ENCODE measurements at regions not wholly inside any gene's neighbourhood (a gene's known extent, or its start where the extent isn't known, plus 50 kb on each side); places are given as distances from the start of the nearest gene placed in this dataset.
"Not testable (repeated sequence)": the region's sequence is repeated elsewhere in the genome, so short reads cannot be mapped to it uniquely, and the experiment has no call there.

DNA sequence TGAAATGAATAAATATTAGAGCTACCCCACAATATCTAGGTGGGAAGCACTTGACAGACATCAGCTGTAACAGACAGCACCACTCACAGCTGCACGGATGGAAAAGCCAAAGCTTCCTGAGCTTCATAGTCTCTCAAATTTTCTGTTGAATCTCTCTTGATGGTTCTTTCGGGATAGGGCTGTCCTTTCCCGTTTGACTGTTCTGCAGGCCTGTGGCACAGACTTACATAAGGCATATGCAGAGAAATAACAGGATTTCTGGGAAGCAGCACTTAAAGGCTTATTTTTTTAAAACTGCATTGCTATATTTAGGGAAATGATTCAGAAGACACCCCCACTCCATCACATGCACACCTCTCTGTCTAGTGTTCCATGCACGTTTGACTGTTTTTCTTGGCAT lies 77.5 kb downstream of the ZNF648 start:
- ChIA-PET CTCF (interaction anchor here (1.0 kb wide), 1 partner anchor 50 kb away, joined by 3 read pairs; no protein-coding TSS in a partner anchor), POLR2A (no interaction called here)
- TF ChIP-seq, protein P1, sequence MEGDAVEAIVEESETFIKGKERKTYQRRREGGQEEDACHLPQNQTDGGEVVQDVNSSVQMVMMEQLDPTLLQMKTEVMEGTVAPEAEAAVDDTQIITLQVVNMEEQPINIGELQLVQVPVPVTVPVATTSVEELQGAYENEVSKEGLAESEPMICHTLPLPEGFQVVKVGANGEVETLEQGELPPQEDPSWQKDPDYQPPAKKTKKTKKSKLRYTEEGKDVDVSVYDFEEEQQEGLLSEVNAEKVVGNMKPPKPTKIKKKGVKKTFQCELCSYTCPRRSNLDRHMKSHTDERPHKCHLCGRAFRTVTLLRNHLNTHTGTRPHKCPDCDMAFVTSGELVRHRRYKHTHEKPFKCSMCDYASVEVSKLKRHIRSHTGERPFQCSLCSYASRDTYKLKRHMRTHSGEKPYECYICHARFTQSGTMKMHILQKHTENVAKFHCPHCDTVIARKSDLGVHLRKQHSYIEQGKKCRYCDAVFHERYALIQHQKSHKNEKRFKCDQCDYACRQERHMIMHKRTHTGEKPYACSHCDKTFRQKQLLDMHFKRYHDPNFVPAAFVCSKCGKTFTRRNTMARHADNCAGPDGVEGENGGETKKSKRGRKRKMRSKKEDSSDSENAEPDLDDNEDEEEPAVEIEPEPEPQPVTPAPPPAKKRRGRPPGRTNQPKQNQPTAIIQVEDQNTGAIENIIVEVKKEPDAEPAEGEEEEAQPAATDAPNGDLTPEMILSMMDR (IDR thresholded peaks at IDR 0.05; ENCODE audit: control extremely low read depth, extremely low read depth, low read depth, missing control alignments): no peak
- no peak for DNase-seq (ENCODE audit: extremely low spot score)

DNA sequence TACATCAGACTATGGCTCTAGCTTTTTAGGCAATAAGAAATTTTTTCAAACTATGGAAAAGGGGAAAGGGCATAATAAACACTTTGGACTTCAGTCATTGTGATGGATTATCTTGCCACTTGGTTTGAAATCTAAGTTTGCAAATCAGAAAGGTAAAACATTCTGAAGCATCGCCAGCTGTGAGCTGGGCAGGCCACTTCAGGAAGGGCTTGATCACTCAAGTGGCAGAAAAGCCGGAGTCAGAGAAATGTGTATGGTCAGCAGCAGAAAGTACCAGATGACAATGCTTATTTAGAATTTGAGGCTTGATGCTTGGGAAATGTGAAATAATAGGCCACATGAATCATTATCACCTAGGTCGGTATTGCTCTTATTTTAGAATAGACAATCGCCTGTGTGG lies 79.7 kb downstream of the ZNF648 start:
- TF ChIP-seq, protein P1 (IDR thresholded peaks at IDR 0.05; ENCODE audit: control extremely low read depth, extremely low read depth, low read depth, missing control alignments): no peak
- ChIA-PET CTCF (interaction anchor here (2.0 kb wide), 1 partner anchor 10 kb away, joined by 5 read pairs; no protein-coding TSS in a partner anchor), POLR2A (no interaction called here)
- no peak for DNase-seq (ENCODE audit: extremely low spot score)

DNA sequence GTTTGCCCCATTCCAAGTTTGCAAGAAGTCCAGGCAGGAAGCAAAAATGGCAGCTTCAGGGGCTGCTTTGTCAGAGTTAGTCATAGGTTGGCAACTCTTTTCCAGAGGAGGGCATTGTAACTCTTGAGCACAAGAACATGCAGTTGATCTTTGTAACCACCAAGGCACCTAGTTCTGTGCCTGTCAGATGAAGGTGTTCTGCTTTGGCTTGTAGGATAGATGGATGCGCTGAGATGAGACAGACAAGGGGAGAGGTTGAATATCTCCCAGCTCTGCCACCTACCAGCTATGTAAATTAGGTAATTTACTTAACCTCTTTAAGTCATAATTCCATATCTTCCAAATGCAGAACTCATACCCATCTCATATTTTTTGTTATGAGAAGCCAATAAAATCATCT lies 89.3 kb downstream of the ZNF648 start:
- POLR2A ChIA-PET: no interaction called here
- TF ChIP-seq, protein P1 (IDR thresholded peaks at IDR 0.05; ENCODE audit: control extremely low read depth, extremely low read depth, low read depth, missing control alignments): no peak
- CTCF ChIA-PET: interaction anchor here (1.5 kb wide), 2 partner anchors 11 to 82 kb away, joined by 3 to 5 read pairs; no protein-coding TSS in a partner anchor
- no peak for DNase-seq (ENCODE audit: extremely low spot score)

DNA sequence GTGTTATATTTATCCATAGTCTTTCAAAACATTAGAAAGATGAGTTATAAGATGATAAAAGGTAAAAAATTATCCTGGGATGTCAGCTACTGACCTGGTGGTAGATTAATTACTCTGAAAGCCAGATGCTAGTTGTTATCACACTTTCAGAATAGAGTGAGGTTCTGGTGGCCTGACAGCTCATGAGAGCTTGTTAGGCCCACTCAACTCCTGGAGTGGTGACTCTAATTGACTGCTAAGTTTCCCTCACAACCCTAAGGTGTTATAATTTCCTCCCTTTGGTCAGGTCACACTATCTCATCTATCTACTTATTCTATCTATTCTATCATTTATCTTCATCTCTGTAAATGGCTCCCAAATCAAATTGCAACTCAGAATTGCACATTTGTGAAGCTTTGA lies 90.1 kb downstream of the ZNF648 start:
- CTCF ChIA-PET: interaction anchor here (0.7 to 1.0 kb wide), 3 partner anchors 34 to 98 kb away, joined by 3 read pairs; no protein-coding TSS in a partner anchor
- POLR2A ChIA-PET: no interaction called here
- TF ChIP-seq, protein P1 (IDR thresholded peaks at IDR 0.05; ENCODE audit: control extremely low read depth, extremely low read depth, low read depth, missing control alignments): no peak
- DNase-seq (ENCODE audit: extremely low spot score): no peak

DNA sequence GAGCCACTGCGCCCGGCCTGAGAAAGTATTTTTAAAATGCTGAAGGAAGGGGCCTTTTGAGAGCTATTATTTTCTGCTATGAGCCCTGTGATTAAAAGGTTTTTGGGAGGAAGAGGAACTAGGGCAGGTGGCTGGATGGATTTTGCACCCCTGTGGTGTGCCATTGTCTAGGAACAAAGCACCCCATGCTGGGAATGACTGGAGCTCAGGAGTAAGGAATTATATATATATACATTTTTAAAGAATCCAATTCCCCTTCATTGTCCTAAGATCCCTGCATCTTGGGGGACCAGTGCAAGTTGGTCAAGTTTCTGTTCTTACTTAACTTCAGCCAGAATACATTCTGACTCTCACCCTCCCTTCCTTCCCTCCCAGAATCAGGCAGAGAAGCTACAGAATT lies 91.6 kb downstream of the ZNF648 start:
- TF ChIP-seq, protein P1 (IDR thresholded peaks at IDR 0.05; ENCODE audit: control extremely low read depth, extremely low read depth, low read depth, missing control alignments): no peak
- ChIA-PET CTCF (interaction anchor here (1.2 to 1.5 kb wide), 4 partner anchors 9 to 85 kb away, joined by 3 to 6 read pairs (median 4); no protein-coding TSS in a partner anchor), POLR2A (no interaction called here)
- no peak for DNase-seq (ENCODE audit: extremely low spot score)

DNA sequence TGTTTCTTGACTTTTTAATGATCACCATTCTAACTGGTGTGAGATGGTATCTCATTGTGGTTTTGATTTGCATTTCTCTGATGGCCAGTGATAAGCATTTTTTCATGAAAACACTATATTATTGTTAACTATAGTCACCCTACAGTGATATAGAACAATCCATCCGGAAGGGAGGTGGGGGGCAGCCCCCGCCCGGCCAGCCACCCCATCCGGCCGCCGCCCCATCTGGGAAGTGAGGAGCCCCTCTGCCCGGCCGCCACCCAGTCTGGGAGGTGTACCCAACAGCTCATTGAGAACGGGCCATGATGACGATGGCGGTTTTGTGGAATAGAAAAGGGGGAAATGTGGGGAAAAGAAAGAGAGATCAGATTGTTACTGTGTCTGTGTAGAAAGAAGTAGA lies 106.8 kb downstream of the ZNF648 start:
- POLR2A ChIA-PET; CTCF ChIA-PET; DNase-seq (ENCODE audit: extremely low spot score): not testable (repeated sequence)

DNA sequence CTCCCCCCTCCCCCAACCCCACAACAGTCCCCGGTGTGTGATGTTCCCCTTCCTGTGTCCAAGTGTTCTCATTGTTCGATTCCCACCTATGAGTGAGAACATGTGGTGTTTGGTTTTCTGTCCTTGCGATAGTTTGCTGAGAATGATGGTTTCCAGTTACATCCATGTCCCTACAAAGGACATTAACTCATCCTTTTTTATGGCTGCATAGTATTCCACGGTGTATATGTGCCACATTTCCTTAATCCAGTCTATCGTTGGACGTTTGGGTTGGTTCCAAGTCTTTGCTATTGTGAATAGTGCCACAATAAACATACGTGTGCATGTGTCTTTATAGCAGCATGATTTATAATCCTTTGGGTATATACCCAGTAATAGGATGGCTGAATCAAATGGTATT lies 107.3 kb downstream of the ZNF648 start:
- POLR2A ChIA-PET; CTCF ChIA-PET; DNase-seq (ENCODE audit: extremely low spot score): not testable (repeated sequence)

DNA sequence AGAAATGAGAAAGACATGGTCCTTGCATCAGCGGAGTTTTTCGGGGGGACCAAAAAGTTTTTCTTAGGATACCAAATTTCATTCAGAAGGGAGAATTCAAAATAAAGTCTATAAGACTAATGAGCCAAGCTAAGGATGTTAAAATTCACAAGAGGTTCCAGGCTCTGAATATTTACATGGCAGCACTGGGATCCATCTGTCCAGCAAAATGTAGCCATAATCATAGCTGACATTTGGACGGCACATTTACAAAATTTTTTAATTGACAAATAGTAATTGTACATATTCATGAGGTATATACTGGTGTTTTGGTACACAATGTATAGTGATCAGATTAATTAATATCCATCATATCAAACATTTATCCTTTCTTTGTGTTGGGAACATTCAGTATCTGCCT lies 107.9 kb downstream of the ZNF648 start:
- ChIA-PET CTCF (no interaction called here), POLR2A (no interaction called here)

More for the DNA sequence above, 107.9 kb downstream of the ZNF648 start:
- no peak for DNase-seq (ENCODE audit: extremely low spot score)
- TF ChIP-seq, protein P1 (IDR thresholded peaks at IDR 0.05; ENCODE audit: control extremely low read depth, extremely low read depth, low read depth, missing control alignments): no peak
